A549 (cell line): ENCODE measurements at regions not wholly inside any gene's neighbourhood (a gene's known extent, or its start where the extent isn't known, plus 50 kb on each side); places are given as distances from the start of the nearest gene placed in this dataset.

Source experiments
- EP300 ChIP-seq, 2 experiments: fragments of >200 bp; sonication (Bioruptor Twin); formaldehyde crosslinking; IDR thresholded peaks; 2 replicates in 1 of 2; 3 replicates in 1 of 2; pipeline ENCODE4 v1.6.1; 2016 to 2017
- HDAC2 ChIP-seq: fragments of 200-600 bp; sonication (generic); IDR thresholded peaks from 2 replicates; pipeline ENCODE4 v1.6.1; 2016
- JUNB ChIP-seq: fragments of >200 bp; sonication (Bioruptor Twin); formaldehyde crosslinking; IDR thresholded peaks from 2 replicates; pipeline ENCODE4 v1.6.1; 2016
- KDM1A ChIP-seq: fragments of 200-600 bp; sonication (generic); IDR thresholded peaks from 2 replicates; pipeline ENCODE4 v1.6.1; 2016; ENCODE audit warnings: low read depth, mild to moderate bottlenecking
- POLR2A ChIP-seq: IDR thresholded peaks from 2 replicates; pipeline ENCODE4 v1.6.1; 2012; ENCODE audit warnings: mild to moderate bottlenecking, low read length
- RFX5 ChIP-seq: fragments of 450-650 bp; IDR thresholded peaks from 2 replicates; pipeline ENCODE4 v1.7.1; 2014; ENCODE audit warnings: antibody characterized with exemption, mild to moderate bottlenecking, moderate library complexity
- TF ChIP-seq, protein P1 (sequence below): fragments of >200 bp; sonication (Bioruptor Twin); formaldehyde crosslinking; IDR thresholded peaks from 3 replicates; pipeline ENCODE4 v1.5.1; 2016
- TF ChIP-seq, protein P2 (sequence below): fragments of 200-600 bp; sonication (generic); IDR thresholded peaks from 2 replicates; pipeline ENCODE4 v1.6.1; 2016; ENCODE audit warnings: antibody characterized with exemption, mild to moderate bottlenecking, moderate library complexity
- TF ChIP-seq, protein P3 (sequence below): fragments of 250-450 bp; sonication (Bioruptor Pico); IDR thresholded peaks from 2 replicates; pipeline ENCODE4 v1.5.0; 2020; ENCODE audit warnings: low read depth, mild to moderate bottlenecking, moderate library complexity

DNA sequence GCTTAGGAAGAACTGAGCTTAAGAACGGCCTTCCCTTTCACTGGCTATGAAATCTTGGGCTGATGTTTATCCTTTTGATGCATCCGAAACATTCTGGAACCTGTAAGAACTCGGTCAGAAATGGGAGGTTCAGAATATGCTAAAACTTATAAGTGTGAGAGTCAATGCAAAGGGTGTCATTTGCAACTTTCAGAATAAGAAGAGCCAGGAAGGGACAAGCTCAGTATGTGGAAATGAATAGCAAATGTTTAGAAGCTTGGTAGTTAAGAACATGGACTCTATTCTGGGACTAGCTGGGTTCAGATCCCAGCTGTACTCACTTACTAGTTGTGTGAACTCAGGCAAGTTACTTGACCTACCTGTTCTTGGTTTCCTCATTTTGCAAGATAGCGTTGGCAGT, 234.1 kb downstream of the OMA1 start:
- TF ChIP-seq JUNB (no peak), EP300 (IDR thresholded peaks at IDR 0.05) (no peak), RFX5 (no peak), KDM1A (no peak), POLR2A (no peak), HDAC2 (no peak)
- TF ChIP-seq, protein P1, sequence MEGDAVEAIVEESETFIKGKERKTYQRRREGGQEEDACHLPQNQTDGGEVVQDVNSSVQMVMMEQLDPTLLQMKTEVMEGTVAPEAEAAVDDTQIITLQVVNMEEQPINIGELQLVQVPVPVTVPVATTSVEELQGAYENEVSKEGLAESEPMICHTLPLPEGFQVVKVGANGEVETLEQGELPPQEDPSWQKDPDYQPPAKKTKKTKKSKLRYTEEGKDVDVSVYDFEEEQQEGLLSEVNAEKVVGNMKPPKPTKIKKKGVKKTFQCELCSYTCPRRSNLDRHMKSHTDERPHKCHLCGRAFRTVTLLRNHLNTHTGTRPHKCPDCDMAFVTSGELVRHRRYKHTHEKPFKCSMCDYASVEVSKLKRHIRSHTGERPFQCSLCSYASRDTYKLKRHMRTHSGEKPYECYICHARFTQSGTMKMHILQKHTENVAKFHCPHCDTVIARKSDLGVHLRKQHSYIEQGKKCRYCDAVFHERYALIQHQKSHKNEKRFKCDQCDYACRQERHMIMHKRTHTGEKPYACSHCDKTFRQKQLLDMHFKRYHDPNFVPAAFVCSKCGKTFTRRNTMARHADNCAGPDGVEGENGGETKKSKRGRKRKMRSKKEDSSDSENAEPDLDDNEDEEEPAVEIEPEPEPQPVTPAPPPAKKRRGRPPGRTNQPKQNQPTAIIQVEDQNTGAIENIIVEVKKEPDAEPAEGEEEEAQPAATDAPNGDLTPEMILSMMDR: no peak
- TF ChIP-seq, protein P2, sequence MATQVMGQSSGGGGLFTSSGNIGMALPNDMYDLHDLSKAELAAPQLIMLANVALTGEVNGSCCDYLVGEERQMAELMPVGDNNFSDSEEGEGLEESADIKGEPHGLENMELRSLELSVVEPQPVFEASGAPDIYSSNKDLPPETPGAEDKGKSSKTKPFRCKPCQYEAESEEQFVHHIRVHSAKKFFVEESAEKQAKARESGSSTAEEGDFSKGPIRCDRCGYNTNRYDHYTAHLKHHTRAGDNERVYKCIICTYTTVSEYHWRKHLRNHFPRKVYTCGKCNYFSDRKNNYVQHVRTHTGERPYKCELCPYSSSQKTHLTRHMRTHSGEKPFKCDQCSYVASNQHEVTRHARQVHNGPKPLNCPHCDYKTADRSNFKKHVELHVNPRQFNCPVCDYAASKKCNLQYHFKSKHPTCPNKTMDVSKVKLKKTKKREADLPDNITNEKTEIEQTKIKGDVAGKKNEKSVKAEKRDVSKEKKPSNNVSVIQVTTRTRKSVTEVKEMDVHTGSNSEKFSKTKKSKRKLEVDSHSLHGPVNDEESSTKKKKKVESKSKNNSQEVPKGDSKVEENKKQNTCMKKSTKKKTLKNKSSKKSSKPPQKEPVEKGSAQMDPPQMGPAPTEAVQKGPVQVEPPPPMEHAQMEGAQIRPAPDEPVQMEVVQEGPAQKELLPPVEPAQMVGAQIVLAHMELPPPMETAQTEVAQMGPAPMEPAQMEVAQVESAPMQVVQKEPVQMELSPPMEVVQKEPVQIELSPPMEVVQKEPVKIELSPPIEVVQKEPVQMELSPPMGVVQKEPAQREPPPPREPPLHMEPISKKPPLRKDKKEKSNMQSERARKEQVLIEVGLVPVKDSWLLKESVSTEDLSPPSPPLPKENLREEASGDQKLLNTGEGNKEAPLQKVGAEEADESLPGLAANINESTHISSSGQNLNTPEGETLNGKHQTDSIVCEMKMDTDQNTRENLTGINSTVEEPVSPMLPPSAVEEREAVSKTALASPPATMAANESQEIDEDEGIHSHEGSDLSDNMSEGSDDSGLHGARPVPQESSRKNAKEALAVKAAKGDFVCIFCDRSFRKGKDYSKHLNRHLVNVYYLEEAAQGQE: no peak
- TF ChIP-seq, protein P3, sequence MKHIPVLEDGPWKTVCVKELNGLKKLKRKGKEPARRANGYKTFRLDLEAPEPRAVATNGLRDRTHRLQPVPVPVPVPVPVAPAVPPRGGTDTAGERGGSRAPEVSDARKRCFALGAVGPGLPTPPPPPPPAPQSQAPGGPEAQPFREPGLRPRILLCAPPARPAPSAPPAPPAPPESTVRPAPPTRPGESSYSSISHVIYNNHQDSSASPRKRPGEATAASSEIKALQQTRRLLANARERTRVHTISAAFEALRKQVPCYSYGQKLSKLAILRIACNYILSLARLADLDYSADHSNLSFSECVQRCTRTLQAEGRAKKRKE (CRISPR knock-in tag): no peak
